GM12878 (cell line): ENCODE measurements at regions not wholly inside any gene's neighbourhood (a gene's known extent, or its start where the extent isn't known, plus 50 kb on each side); places are given as distances from the start of the nearest gene placed in this dataset.

ENCODE experiments used
- ETV6 ChIP-seq, 2 experiments: fragments of 450-650 bp in 1 of 2; IDR thresholded peaks in 1 of 2; conservative IDR thresholded peaks in 1 of 2; 2 replicates each; pipeline ENCODE4 v1.6.1; 2014; ENCODE audit warnings: antibody characterized with exemption in 1 of 2, borderline replicate concordance in 1 of 2, low read depth in 1 of 2, mild to moderate bottlenecking in 1 of 2, moderate library complexity in 1 of 2
- IRF5 ChIP-seq: fragments of 450-650 bp; IDR thresholded peaks from 2 replicates; pipeline ENCODE4 v1.6.1; 2017; ENCODE audit warnings: borderline replicate concordance
- MAX ChIP-seq: IDR thresholded peaks from 2 replicates; pipeline ENCODE4 v1.6.1; 2012; ENCODE audit warnings: low read depth, low read length, improper control_type of control experiment
- NKRF ChIP-seq: fragments of 450-650 bp; conservative IDR thresholded peaks from 2 replicates; pipeline ENCODE4 v1.6.1; 2017; ENCODE audit warnings: mild to moderate bottlenecking, moderate library complexity
- ZBTB4 ChIP-seq: fragments of 450-650 bp; formaldehyde crosslinking; IDR thresholded peaks from 2 replicates; pipeline ENCODE4 v1.4.0; 2022; ENCODE audit warnings: mild to moderate bottlenecking, moderate library complexity

GRCh38 chr6:113313841-113314240 is 543.3 kb upstream of the MARCKS start (continued):
- TF ChIP-seq ETV6 (conservative IDR thresholded peaks at IDR 0.05 in 1 of 2, IDR thresholded peaks at IDR 0.05 in 1 of 2; ENCODE audit: borderline replicate concordance in 1 of 2, low read depth in 1 of 2) (no peak), NKRF (no peak), MAX (no peak), IRF5 (no peak), ZBTB4 (CRISPR knock-in tag) (no peak)
- TF ChIP-seq, all 136 proteins: peak for 0
